H9 (cell line): ENCODE measurements at regions not wholly inside any gene's neighbourhood (a gene's known extent, or its start where the extent isn't known, plus 50 kb on each side); places are given as distances from the start of the nearest gene placed in this dataset.

ENCODE experiments used
- DNase-seq: peaks from one replicate; pipeline ENCODE4 v3.0.0-alpha.2; 2017
- H2AFZ ChIP-seq: one replicate; pipeline ENCODE4 v1.6.1; 2013; ENCODE audit warnings: mild to moderate bottlenecking, low read length, control low read depth, moderate library complexity
- H2AK5ac ChIP-seq: 2 replicates; pipeline ENCODE4 v1.6.1; 2013; ENCODE audit warnings: low read length, control low read depth, mixed read lengths; ENCODE audit not compliant: insufficient read length
- H2BK120ac ChIP-seq: one replicate; pipeline ENCODE4 v1.6.1; 2013; ENCODE audit warnings: low read depth, mild to moderate bottlenecking, low read length, control low read depth, inconsistent platforms; ENCODE audit not compliant: poor library complexity, severe bottlenecking
- H2BK12ac ChIP-seq: 2 replicates; pipeline ENCODE4 v1.6.1; 2013; ENCODE audit warnings: low read length, control low read depth, mixed read lengths, low read depth; ENCODE audit not compliant: insufficient read length
- H2BK15ac ChIP-seq: 2 replicates; pipeline ENCODE4 v1.6.1; 2013; ENCODE audit warnings: low read depth, low read length, control low read depth
- H2BK20ac ChIP-seq: one replicate; pipeline ENCODE4 v1.6.1; 2013; ENCODE audit warnings: low read depth, mild to moderate bottlenecking, low read length, control low read depth, inconsistent platforms; ENCODE audit not compliant: poor library complexity, severe bottlenecking
- H2BK5ac ChIP-seq: 2 replicates; pipeline ENCODE4 v1.6.1; 2013; ENCODE audit warnings: low read length, control low read depth, mixed read lengths; ENCODE audit not compliant: insufficient read length
- H3K14ac ChIP-seq: 2 replicates; pipeline ENCODE4 v1.6.1; 2013; ENCODE audit warnings: low read length, control low read depth; ENCODE audit not compliant: insufficient read depth
- H3K18ac ChIP-seq: 2 replicates; pipeline ENCODE4 v1.6.1; 2013; ENCODE audit warnings: low read depth, mild to moderate bottlenecking, mixed read lengths, low read length, control low read depth; ENCODE audit not compliant: insufficient read length
- H3K23ac ChIP-seq: 2 replicates; pipeline ENCODE4 v1.6.1; 2013; ENCODE audit warnings: low read length, control low read depth, mixed read lengths, low read depth; ENCODE audit not compliant: insufficient read length
- H3K23me2 ChIP-seq: 2 replicates; pipeline ENCODE4 v1.6.1; 2013; ENCODE audit warnings: low read depth, mild to moderate bottlenecking, mixed read lengths, low read length, control low read depth; ENCODE audit not compliant: insufficient read length, poor library complexity, severe bottlenecking
- H3K27ac ChIP-seq: 2 replicates; pipeline ENCODE4 v1.5.1; 2013; ENCODE audit warnings: low read length, control low read depth, mixed read lengths, low read depth; ENCODE audit not compliant: insufficient read length
- H3K27me3 ChIP-seq: 2 replicates; pipeline ENCODE4 v1.6.1; 2013; ENCODE audit warnings: low read length, control low read depth, inconsistent platforms; ENCODE audit not compliant: insufficient read depth
- H3K4ac ChIP-seq: 2 replicates; pipeline ENCODE4 v1.6.1; 2013; ENCODE audit warnings: low read depth, mild to moderate bottlenecking, control low read depth, inconsistent platforms, low read length, moderate library complexity
- H3K4me1 ChIP-seq: 2 replicates; pipeline ENCODE4 v1.6.1; 2013; ENCODE audit warnings: low read length, control low read depth, inconsistent platforms; ENCODE audit not compliant: insufficient read depth
- H3K4me2 ChIP-seq: 2 replicates; pipeline ENCODE4 v1.6.1; 2013; ENCODE audit warnings: low read length, control low read depth, mixed read lengths; ENCODE audit not compliant: insufficient read length, insufficient read depth
- H3K56ac ChIP-seq: 2 replicates; pipeline ENCODE4 v1.6.1; 2013; ENCODE audit warnings: low read depth, mild to moderate bottlenecking, mixed read lengths, low read length, control low read depth; ENCODE audit not compliant: insufficient read length
- H3K79me1 ChIP-seq: 2 replicates; pipeline ENCODE4 v1.6.1; 2013; ENCODE audit warnings: low read depth, mild to moderate bottlenecking, moderate library complexity, low read length, control low read depth, inconsistent platforms; ENCODE audit not compliant: insufficient read depth, poor library complexity, severe bottlenecking
- H3K79me2 ChIP-seq: 2 replicates; pipeline ENCODE4 v1.6.1; 2013; ENCODE audit warnings: low read length, control low read depth, inconsistent platforms; ENCODE audit not compliant: insufficient read depth
- H3K9ac ChIP-seq: 2 replicates; pipeline ENCODE4 v1.6.1; 2013; ENCODE audit warnings: low read length, control low read depth, mixed read lengths; ENCODE audit not compliant: insufficient read length; ENCODE audit errors: extremely low read depth
- H3K9me3 ChIP-seq: one replicate; pipeline ENCODE4 v1.6.1; 2013; ENCODE audit warnings: low read depth, low read length, inconsistent platforms; ENCODE audit not compliant: control insufficient read depth
- H3T11ph ChIP-seq: one replicate; pipeline ENCODE4 v1.6.1; 2013; ENCODE audit warnings: mild to moderate bottlenecking, low read length, control low read depth, inconsistent platforms
- H4K20me1 ChIP-seq: one replicate; pipeline ENCODE4 v1.6.1; 2013; ENCODE audit not compliant: control insufficient read depth, insufficient read length, insufficient read depth
- H4K5ac ChIP-seq: 2 replicates; pipeline ENCODE4 v1.6.1; 2013; ENCODE audit warnings: low read depth, mild to moderate bottlenecking, mixed read lengths, low read length, control low read depth; ENCODE audit not compliant: insufficient read length
- H4K8ac ChIP-seq: replicated peaks from 2 replicates; pipeline ENCODE4 v1.6.1; 2013; ENCODE audit warnings: low read length, control low read depth, mixed read lengths, low read depth; ENCODE audit not compliant: insufficient read length
- H4K91ac ChIP-seq: 2 replicates; pipeline ENCODE4 v1.6.1; 2013; ENCODE audit warnings: low read depth, mild to moderate bottlenecking, moderate library complexity, mixed read lengths, low read length, control low read depth; ENCODE audit not compliant: insufficient read length
- H3K27ac Mint-ChIP-seq, 3 experiments: 2 replicates in 2 of 3; 3 replicates in 1 of 3; pipeline ENCODE4 v1.8.0; 2020 to 2021; ENCODE audit warnings: mixed read lengths in 3 of 3, mild to moderate bottlenecking in 1 of 3, moderate library complexity in 1 of 3
- H3K27me3 Mint-ChIP-seq: 2 replicates; pipeline ENCODE4 v1.8.0; 2021; ENCODE audit warnings: low read depth, mild to moderate bottlenecking, moderate library complexity, mixed read lengths
- H3K36me3 Mint-ChIP-seq, 3 experiments: 2 replicates in 2 of 3; 3 replicates in 1 of 3; pipeline ENCODE4 v1.8.0; 2020 to 2021; ENCODE audit warnings: low read depth in 3 of 3, mixed read lengths in 3 of 3; ENCODE audit not compliant: insufficient read depth in 1 of 3
- H3K4me1 Mint-ChIP-seq, 2 experiments: 2 replicates each; pipeline ENCODE4 v1.8.0; 2020; ENCODE audit warnings: mixed read lengths in 2 of 2
- H3K4me3 Mint-ChIP-seq, 2 experiments: 2 replicates in 1 of 2; 3 replicates in 1 of 2; pipeline ENCODE4 v1.8.0; 2020 to 2021; ENCODE audit warnings: mild to moderate bottlenecking in 2 of 2, mixed read lengths in 2 of 2, moderate library complexity in 1 of 2
- H3K9me3 Mint-ChIP-seq, 2 experiments: 2 replicates in 1 of 2; 3 replicates in 1 of 2; pipeline ENCODE4 v1.8.0; 2020; ENCODE audit warnings: mild to moderate bottlenecking in 2 of 2, mixed read lengths in 2 of 2, moderate library complexity in 1 of 2
- CTCF ChIP-seq: fragments of 200-600 bp; sonication (generic); conservative IDR thresholded peaks from 3 replicates; pipeline ENCODE4 v1.8.0; 2021; ENCODE audit warnings: antibody characterized with exemption, mild to moderate bottlenecking
- WGBS: extraction: QIAGEN DNeasy Blood & Tissue Kit; methylation state at CpG from one replicate; pipeline ENCODE4 v1.1.7; 2013; ENCODE audit warnings: missing lambda C conversion rate, low lambda C conversion rate, mixed read lengths; ENCODE audit not compliant: insufficient read length; ENCODE audit errors: extremely low coverage; 5-methylcytosine and 5-hydroxymethylcytosine counted together

GRCh38 chr17:77798031-77798430 is 160.5 kb upstream of the TNRC6C start:
- no peak overlapping the region for H3K9ac ChIP-seq
- H2AK5ac ChIP-seq, result no peak overlapping the region
- H2BK12ac ChIP-seq, result no peak overlapping the region
- no peak for DNase-seq
- no peak for TF ChIP-seq CTCF
- H3K79me1 ChIP-seq, result no peaks in the 10 kb centered on the region
- H3K14ac ChIP-seq, result no peak overlapping the region
- no peak overlapping the region for H4K5ac ChIP-seq
- H3K4me1 ChIP-seq, result no peaks in the 10 kb centered on the region; the same call in 1 of the 2 replicates
- no peaks in the 10 kb centered on the region; a peak in 2 of 5 replicates for H3K9me3 Mint-ChIP-seq
- no peaks in the 10 kb centered on the region for H3K23me2 ChIP-seq
- H4K20me1 ChIP-seq, result no peaks in the 10 kb centered on the region
- H3K18ac ChIP-seq, result no peak overlapping the region
- H3K4me2 ChIP-seq, result no peak overlapping the region
- no peak overlapping the region for H2BK120ac ChIP-seq
- no peaks in the 10 kb centered on the region for H3K79me2 ChIP-seq
- no peaks in the 10 kb centered on the region for H3K36me3 Mint-ChIP-seq
- H3K27me3 Mint-ChIP-seq, result peaks cover 65% of the 10 kb centered on the region
- no peak overlapping the region for H3K27ac Mint-ChIP-seq
- no peak overlapping the region for H2BK20ac ChIP-seq
- H2BK15ac ChIP-seq, result no peak overlapping the region
- H3K4me1 Mint-ChIP-seq, result peaks cover 27 to 29% of the 10 kb centered on the region in 2 experiments
- H4K8ac ChIP-seq, result no peak overlapping the region
- no peak overlapping the region for H3K56ac ChIP-seq
- H2BK5ac ChIP-seq, result no peak overlapping the region
- no peak overlapping the region for H4K91ac ChIP-seq
- no peak overlapping the region for H2AFZ ChIP-seq
- H3K27ac ChIP-seq, result no peak overlapping the region
- H3K9me3 ChIP-seq, result no peaks in the 10 kb centered on the region
- H3K4me3 Mint-ChIP-seq, result no peak overlapping the region
- WGBS, result no CpG with 5 or more reads among the region's 7 CpGs
- no peaks in the 10 kb centered on the region; the same call in 1 of the 2 replicates for H3K27me3 ChIP-seq
- no peak overlapping the region for H3K23ac ChIP-seq
- no peak overlapping the region for H3T11ph ChIP-seq
- H3K4ac ChIP-seq, result no peak overlapping the region
